ENCODE measurements at regions not wholly inside any gene's neighbourhood (a gene's known extent, or its start where the extent isn't known, plus 50 kb on each side); places are given as distances from the start of the nearest gene placed in this dataset.

DNA sequence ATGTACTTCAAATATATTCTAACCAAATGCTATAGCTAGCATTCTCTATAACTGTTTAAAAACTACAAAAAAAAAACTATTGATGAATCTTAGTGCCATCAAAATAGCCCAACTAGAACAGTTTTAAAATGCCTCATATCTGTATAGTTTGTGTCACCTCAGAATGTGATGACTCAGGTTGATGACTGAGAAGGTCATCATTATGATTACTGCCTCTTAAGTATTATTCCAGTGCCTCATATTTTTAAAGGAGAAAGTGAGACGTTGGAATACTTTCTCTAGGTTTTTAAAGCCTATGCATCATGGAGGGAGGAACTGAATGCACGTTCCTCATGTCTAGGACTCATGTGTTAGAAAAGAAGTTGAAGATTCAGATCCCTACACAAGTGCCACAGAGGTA, 88.2 kb downstream of the TMA16 start:
- no peak for DNase-seq

DNA sequence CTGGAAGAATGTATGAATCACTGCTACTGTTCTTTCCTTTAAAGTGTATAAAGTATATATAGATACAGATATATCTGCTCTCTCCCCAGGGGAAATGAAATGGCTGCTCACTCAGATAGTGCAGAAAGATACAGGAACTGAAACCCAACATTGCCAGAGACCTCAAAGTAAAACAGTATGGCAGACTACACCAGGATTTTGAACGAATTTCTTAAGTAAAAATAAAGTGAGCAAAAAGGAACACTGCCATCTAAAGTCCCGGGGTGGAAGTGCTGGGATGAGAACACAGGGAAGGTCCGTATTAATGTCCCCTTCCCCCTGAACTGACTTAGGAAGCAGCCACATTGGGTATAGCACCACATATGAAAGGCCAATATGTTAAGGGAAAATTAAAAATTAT, 93.4 kb downstream of the TMA16 start:
- peak in 1 of 2 experiments; percentile 9 for DNase-seq

DNA sequence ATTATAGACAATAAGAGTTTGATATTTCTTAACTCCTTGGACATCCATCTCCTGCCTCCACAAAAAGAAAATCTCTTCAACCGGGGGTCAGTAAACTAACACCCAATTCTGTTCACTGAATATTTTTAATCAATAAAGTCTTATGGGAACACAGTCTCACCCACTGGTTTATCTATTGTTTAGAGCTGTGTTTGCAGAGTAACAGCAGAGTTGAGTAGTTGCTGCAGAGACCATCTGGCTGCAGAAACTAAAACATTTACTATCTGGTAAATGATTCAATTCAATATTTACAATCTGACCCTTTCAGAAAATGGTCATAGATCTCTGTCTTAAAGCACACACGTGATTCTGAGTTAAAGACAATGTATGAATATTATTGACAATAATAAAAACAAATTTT, 94.0 kb downstream of the TMA16 start:
- no peak for DNase-seq

DNA sequence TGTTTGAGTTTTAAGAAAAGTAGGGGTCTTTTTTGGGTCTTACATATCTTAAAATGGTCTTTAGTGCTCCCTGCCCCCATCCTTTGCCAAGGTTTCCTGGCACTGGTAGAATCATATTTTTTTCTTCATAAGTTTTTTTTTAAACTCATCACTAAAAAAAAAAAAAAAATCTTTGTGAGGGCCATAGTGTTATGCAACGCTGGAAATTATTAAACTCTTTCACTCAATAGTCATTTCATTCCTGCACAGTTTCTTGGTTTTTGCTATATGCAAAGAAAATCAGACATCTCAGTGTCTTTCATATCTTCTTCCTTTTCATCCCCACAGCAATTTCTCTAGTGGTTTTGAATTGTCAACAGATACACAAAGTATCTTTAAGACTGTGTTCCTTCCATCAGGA, 95.6 kb downstream of the TMA16 start:
- DNase-seq: no peak

DNA sequence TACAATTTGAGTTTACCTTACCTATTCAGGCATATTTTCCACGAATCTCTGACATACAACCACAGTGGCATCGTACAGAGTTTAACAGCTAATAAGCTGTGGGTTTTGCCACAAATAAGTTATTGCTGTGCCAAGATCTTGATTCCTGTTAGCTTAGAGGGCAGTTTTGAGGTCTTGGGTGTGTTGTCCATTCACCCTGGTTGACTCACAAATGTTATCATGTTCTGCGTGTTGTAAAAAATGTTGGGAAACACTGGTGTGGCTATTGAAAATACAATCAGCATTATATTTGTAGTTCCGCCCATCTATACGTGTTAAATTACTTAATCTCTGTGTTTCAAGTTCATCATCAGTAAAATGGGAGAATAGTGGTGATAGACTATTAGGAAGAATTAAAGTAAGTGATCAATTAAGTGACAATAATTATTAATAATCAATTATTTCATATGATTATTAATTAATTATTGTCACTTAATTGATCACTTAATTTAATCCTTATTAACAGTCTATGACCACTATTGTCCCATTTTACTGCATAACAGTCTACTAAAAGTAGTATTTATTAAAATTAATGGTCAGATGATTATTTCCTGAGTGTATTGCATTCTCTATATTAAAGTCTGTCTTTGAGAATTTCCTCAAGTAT, 96.3 kb downstream of the TMA16 start:
- DNase-seq: no peak

DNA sequence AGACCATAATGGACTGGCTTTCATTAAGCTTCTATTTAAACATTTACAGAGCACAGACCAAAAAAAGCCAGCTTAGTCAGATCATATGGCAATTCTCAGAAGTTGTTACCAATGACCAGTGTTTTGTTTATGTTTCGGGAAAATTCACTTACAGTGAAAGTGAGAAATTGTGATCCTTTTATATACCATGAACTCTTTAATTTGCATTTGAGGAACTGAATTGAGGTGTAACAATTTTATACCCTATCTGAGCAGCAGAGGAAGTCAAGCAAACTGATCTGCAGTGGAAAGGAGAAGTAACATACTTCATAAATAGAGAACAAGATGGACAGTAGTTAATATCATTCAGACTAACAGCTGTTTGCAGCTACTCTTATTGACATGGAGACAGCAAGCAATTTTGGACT, 97.1 kb downstream of the TMA16 start:
- peak; percentile 94 to 96 for DNase-seq

DNA sequence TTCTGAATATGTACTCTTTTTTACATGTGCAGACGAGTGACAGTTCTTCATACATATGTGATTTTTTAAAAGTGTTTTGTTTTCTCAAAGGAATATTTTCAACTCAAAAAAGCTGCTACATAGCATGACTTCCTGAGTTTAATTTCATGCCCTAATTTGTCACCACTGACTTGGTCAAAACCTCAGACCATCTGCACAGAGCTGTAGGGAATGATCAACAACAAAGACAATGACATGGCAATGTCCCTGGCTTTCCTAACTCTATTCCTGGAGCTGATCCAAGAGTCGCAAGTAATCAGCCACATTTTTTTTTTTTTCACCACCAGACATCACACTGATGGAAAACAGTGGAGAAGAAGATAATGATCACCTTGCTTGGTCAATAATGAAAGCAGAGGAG, 97.7 kb downstream of the TMA16 start:
- DNase-seq: peak; percentile 27 to 28

DNA sequence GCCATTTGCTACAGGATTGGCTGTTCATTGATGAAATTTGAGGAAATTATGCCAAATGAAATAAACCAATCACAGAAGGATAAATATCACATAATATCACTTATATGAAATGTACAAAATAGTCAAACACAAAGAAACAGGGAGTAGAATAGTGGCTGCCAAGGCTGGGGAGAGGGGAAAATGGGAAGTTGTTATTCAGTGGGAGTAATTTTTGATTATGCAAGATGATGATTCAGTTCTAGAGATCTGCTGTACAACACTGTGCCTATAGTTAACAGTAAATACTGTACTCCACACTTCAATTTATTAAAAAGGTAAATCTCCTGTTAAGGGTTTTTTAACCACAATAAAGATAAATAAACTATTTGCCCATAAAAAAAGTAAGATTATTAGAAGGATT, 101.1 kb downstream of the TMA16 start:
- DNase-seq: peak; percentile 52 to 55

DNA sequence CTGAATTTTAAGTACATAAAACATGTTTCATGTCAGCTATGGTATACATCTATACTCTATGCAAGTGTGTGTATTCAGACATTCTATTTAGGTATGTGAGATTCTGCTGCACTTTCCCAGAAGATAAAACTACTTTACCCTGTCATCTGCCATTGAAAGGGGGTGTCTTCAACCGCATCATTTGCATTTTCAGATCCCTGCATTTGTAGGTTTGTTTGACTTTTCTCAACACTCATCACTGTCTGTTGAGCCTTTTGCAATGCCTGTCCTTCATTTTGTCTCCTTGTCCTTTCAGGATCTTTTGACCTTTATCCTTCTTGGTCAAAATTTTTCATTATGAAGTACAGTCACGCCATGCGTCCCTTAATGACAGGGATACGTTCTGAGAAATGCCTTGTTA, 103.5 kb downstream of the TMA16 start:
- DNase-seq: no peak

DNA sequence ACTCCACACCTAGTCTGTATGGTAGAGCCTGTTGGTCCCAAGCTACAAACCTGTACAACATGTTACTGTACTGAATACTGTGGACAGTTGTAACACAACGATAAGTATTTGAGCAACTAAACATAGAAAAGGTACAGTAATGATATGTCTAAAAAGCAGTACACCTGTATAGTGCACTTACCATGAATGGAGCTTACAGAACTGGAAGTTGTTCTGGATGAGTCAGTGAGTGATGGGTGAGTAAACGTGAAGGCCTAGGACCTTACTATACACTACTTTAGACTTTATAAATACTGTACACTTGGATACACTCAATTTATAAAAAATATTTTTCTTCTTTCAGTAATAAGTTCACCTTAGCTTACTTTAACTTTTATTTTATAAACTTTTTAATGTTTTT, 104.0 kb downstream of the TMA16 start:
- no peak for DNase-seq

DNA sequence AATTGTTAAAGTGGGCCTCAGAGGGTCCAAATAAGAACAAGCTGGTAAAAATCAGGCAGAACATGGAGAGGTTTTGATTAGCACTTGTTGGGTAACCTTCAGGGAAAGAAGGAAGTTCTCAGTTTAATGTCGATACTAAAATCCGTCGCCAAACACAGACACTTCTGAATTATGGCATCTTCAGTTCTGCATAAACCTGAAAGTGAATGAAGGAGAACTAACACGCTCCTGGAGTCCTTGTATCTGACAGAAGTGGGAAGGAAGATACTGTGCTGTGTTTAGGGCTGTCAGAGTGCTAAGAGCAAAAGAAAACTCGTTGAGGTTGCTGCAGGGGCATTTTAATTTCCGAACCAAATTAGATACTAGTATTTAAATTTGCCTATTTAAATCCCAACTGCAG, 106.2 kb downstream of the TMA16 start:
- DNase-seq: peak in 1 of 2 experiments; percentile 20

DNA sequence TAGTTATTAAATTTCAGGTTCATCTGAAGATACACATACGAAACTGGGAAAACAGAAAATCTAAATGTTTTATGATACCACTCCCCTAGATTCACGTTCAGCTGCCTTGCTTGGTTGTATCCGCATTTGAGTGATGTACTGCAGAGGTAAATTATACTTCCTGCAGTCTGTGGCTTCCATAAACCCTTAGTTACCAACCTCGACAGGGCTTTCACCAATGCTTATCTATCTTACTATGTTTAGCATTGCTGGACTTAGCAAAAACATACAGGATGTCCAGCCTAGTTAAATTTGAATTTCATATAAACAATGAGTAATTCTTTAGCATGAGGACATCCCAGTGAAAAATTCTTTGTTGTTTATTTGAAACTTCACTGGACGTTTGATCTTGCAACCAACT, 108.8 kb downstream of the TMA16 start:
- no peak for DNase-seq

DNA sequence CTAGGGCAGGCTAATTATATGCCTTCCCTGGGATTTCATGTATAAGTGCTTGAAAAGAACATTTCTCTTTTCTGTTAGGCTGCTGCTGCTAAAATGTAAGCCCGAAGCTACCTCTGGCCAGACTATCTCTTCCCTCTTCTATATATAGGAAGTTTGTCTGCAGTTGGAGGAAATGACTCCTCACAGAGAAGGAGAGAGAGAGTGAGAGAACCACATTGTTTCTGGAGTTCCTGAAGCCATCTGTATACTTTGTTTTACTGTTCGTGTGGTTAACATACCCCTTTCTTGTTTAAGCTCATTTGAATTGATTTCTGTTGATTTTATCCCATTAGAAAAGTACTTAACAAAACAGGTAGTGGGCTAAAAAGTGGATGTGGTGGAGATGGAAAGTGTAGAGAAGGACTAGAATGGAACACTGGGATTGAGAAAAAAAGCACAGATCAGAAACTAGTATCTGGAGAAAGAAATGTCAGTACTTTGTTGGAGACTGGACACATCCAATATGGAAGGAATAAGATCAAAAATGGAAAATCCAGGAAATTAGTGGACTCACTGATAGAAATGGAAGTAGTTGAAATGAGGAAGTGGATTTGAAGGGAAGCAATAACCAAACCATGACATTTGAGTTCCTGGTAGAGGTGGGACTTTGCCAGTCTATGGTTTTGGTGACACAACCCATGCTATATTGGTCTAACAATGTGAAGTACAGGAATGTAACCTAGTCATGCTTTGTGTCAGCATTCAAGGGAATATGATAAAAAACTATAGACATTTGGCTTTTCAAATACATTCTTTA, 112.6 kb downstream of the TMA16 start:
- DNase-seq: peak; percentile 70 to 84

DNA sequence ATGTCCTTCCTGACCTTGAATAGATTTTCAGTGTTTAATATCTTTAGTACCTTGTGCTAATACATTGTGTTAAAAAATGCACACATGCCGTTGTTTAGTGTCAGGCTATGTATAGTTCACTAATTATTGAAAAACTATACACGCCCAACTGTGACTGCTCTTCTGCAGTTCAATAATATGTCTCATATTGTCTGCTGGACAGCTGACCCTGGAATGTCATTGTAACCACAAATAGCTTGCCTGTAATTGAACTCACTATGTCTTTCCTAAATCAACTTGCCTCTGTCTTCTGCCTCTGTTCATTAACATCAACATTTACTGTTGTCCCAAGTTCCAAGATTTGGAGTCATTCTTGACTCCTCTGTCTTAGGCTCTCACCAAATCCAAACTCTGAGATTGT, 114.5 kb downstream of the TMA16 start:
- DNase-seq: no peak

DNA sequence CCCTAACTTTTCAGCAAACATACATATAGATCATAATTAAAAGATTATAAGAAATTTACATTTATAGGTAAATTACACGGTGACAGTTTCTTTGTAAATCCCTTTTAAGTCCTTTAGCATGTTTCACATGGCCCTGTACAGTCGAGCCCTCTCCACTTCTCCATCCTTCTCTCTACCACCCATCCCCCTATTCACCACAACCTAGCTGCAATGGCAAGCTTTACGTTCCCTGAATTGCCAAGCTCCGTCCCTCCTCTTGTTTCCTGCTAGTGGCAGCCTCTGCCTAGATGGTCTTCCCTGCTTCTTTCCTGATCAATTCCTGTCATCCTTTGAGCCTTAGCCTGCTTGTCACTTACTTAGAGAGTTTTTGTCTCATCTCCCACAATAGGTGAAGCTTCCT, 116.2 kb downstream of the TMA16 start:
- no peak for DNase-seq

DNA sequence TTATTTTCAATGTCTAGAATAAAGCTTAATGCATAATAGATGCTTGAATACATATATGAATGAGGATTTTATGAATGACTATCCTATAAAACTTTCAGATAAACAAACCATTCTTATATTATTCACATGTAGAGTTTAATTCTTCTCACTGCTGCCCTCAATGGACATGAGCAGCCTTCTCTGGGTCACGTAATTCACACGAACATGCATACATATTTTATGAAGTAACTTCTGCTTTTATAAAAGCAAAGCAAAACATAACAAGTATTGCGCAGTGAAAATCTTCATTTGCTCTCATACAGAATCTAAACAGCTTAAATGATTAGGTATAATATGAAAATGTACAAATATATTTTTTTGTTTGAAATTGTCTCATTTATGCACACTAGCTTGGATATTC, 116.7 kb downstream of the TMA16 start:
- peak; percentile 16 to 43 for DNase-seq

DNA sequence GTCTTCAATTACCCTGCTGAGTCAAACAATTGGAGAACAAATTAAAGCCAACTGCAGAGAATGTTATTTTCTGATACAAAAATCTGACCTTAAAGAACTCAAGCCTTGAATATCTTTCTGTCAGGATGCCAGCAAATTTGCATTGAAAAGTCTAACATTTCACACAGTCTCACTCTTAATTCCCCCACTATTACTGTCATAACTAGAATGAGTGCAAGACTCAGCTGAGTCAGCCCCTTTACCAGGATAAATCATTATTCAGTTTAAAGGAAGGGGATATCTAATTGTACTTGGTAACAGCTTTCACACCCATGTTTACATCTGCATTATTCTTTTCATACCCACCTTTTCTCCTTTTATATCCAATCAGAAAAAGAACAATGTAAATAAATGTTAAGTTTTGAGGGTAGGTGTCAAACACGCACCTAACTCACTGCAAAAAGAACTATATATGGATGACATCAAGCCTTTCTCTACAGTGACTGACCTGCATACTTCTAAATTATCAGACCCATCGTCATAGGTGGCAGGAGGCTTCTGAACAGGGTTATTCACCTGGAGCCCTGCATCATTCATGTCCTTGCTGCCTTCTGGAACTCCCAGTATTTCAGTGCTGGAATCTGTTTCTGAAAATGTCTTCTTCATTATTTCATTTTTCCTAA, 117.4 kb downstream of the TMA16 start:
- no peak for DNase-seq

DNA sequence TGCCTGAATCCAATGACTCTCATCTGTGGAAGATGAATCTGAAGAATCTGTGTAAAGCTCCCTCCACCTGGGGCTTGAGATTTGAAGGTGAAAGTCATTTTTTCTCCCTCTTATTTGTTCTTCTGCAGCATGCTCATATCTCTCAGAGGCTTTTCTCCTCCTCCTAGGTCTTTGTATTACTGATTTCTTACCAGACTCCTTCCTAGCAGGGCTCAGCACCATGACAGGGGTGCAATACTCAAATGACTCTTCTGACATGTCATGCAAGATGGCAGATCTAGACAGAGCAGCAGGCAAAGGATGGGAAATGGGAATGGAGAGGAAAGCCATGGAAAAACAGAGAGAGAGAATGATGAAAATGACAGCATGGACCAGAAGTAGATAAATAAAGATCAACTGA, 118.3 kb downstream of the TMA16 start:
- no peak for DNase-seq

DNA sequence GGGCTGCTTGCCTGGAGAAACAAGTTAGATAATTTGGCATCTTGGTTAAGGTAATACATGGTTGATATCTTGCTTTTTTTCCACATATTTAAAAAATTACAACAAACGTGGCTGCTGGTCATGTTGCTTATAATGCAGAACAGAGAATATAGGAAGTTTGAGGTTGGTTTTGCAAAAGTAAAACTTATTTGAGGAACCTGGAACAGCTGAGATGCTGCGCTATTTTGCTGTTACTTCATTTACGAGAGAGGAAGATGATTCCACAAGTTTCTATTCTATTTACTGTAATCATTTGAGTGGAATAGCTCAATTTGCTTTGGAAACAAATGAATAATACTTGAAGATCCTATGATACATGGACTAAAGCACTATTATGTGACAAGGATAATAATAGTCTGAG, 118.9 kb downstream of the TMA16 start:
- DNase-seq: peak; percentile 47 to 61

DNA sequence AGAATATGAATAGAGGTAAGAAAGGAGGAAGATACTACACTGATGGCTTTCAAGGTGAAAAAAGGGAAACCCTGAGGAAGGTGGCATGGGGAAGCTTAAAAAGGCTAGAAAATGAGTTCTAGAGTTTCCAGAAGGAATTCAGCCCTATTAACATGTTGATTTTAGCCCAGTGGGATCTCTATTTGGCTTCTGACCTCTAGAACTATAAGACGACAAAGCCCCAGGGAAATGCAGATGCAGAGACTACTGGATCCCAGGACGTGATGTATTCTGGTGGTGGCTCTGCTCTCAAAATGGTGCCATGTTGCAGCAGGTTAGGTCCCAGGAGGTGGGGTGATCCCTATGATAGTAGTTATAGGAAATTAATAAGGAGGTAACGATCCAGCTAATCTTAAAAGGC, 120.4 kb downstream of the TMA16 start:
- no peak for DNase-seq

DNA sequence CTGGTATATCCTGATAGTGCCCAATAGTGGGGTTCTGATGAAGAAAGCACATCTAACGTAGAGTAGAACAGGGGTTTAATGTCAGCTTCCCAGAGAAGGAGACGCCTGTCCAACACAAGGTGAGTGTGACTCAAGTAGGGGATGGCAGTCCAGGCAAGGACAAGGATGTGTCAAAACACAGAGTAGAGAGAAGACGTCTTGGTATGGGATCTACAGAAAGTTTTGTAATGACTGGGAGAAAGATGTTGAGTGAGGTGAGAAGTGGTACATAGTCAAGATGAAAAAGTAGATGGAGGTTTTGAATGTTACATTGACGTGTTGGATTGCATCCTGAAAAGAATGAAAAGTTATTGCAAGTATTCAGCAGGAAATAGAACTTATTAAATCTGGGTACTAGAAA, 124.4 kb downstream of the TMA16 start:
- no peak for DNase-seq

DNA sequence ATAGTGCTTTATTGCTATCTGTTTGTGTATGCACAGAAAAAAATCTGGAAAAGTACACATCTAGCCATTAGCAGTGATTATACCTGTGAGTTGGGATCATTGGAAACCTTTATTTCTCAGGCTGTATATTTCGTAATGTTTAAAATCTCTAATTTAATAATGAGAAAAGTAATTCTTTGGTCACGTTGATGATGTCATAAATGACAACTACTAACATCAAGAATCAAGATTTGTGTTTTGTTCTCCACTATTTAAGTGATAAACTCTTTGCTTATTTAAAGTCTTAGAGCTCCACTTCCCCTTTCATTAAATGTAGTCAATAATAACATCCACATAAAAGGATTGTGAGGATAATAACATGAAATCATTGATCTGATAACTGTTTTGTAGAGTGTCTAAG, 126.2 kb downstream of the TMA16 start:
- no peak for DNase-seq

DNA sequence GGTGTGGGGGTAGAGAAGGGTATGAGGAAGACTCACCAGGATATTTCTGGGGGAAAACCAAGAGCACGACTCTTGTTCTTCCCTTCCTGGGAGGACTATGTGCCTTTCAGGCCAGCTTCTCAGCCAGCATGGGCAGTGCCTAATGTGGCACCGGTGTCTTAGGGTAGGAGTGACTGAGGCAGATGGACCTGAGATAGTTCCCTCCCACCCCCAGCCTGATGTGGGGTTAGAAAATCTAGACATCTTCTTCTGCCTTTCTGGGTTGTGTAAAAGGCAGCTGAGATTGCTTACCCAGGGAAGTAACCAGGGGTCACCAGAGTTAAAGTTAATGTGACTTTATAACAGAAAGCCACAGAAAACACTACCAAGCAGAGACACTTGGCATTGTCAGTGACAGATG, 127.3 kb downstream of the TMA16 start:
- DNase-seq: no peak

DNA sequence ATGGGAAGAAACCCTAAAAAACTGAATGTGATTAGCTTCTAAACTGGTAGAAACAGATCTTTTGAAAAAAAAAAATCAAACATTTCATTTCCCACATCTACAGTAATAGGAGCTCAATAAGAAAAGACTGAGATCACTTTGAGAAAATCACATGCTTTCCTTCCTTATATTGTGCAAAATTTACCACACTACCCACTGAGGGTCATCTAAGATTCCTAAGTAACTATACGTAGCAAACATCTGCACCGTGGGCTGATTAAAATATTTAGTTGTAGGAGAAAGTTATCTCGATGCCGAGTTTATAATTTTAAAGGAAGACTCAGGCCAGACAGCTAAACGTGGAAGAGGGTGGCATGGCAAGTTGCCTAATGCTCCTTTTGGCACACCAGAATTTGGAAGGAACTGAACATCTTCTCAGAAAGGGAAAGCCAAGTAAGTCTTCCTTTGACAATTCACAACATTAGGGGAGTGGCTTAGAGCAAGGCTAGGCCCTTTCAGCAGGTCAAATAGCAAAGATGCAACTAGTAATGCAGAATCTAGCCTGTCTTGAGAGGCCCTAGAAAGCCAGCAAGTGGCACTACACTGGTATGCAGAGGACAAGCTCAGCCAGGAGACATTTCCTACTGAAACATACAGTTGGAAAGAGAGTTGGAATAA, 128.0 kb downstream of the TMA16 start:
- no peak for DNase-seq
